CD14-positive monocyte (primary cell): ENCODE measurements at regions not wholly inside any gene's neighbourhood (a gene's known extent, or its start where the extent isn't known, plus 50 kb on each side); places are given as distances from the start of the nearest gene placed in this dataset.

ENCODE experiments used
- DNase-seq, 3 donors: peaks; one replicate each; pipeline ENCODE4 v3.0.0-alpha.2; 2011 to 2022
- H2AFZ ChIP-seq: 2 replicates; pipeline ENCODE4 v1.6.0; 2012; ENCODE audit warnings: mild to moderate bottlenecking, low read depth, low read length, inconsistent platforms; ENCODE audit not compliant: insufficient read depth, poor library complexity, severe bottlenecking
- H3K27ac ChIP-seq, 2 donors: 1 replicate in 1 of 2; 2 replicates in 1 of 2; pipeline ENCODE4 v1.5.1; 2012 to 2013; ENCODE audit warnings: low read length in 2 of 2, control low read depth in 1 of 2, inconsistent platforms in 1 of 2, low read depth in 1 of 2, mild to moderate bottlenecking in 1 of 2
- H3K27me3 ChIP-seq, 2 donors: one replicate each; pipeline versions ENCODE4 v1.6.0 to v1.6.1; 2011 to 2013; ENCODE audit warnings: low read length in 2 of 2; ENCODE audit not compliant: control insufficient read depth in 2 of 2, insufficient read depth in 2 of 2
- H3K36me3 ChIP-seq, 2 donors: replicated peaks in 1 of 2; 1 replicate in 1 of 2; 2 replicates in 1 of 2; pipeline versions ENCODE4 v1.5.1 to v1.6.1; 2012 to 2013; ENCODE audit warnings: low read length in 2 of 2, control low read depth in 1 of 2, inconsistent platforms in 1 of 2, mild to moderate bottlenecking in 1 of 2; ENCODE audit not compliant: insufficient read depth in 2 of 2, control insufficient read depth in 1 of 2
- H3K4me1 ChIP-seq, 2 donors: 1 replicate in 1 of 2; 2 replicates in 1 of 2; pipeline versions ENCODE4 v1.5.1 to v1.6.1; 2012 to 2013; ENCODE audit warnings: low read length in 2 of 2, control low read depth in 1 of 2, inconsistent platforms in 1 of 2, mild to moderate bottlenecking in 1 of 2, moderate library complexity in 1 of 2; ENCODE audit not compliant: insufficient read depth in 2 of 2, control insufficient read depth in 1 of 2
- H3K4me2 ChIP-seq: replicated peaks from 2 replicates; pipeline ENCODE3; 2012; ENCODE audit warnings: low read length, moderate library complexity, mild to moderate bottlenecking; ENCODE audit not compliant: poor library complexity, severe bottlenecking; ENCODE audit errors: extremely low read depth
- H3K4me3 ChIP-seq, 3 experiments: fragments of 200-600 bp in 1 of 3; sonication (generic) in 1 of 3; replicated peaks in 1 of 3; 1 replicate in 2 of 3; 2 replicates in 1 of 3; pipeline ENCODE4 v1.5.1; 2011 to 2013; ENCODE audit warnings: low read length in 3 of 3, mild to moderate bottlenecking in 3 of 3, control low read depth in 2 of 3, low read depth in 2 of 3, inconsistent platforms in 1 of 3, moderate library complexity in 1 of 3
- H3K79me2 ChIP-seq: 2 replicates; pipeline ENCODE4 v1.6.0; 2012; ENCODE audit warnings: mild to moderate bottlenecking, control low read depth, inconsistent platforms, low read length, moderate library complexity; ENCODE audit not compliant: insufficient read depth
- H3K9ac ChIP-seq: 2 replicates; pipeline ENCODE4 v1.6.0; 2017; ENCODE audit warnings: low read length, mild to moderate bottlenecking; ENCODE audit not compliant: insufficient read depth, poor library complexity, severe bottlenecking
- H3K9me3 ChIP-seq, 2 donors: replicated peaks in 1 of 2; 1 replicate in 1 of 2; 2 replicates in 1 of 2; pipeline versions ENCODE4 v1.5.1 to v1.6.1; 2012 to 2013; ENCODE audit warnings: low read length in 2 of 2, control low read depth in 1 of 2; ENCODE audit not compliant: control insufficient read depth in 1 of 2, insufficient read depth in 1 of 2
- H4K20me1 ChIP-seq: 2 replicates; pipeline ENCODE4 v1.6.0; 2012; ENCODE audit warnings: mild to moderate bottlenecking, low read length, control low read depth, moderate library complexity; ENCODE audit not compliant: insufficient read depth
- H3K27ac Mint-ChIP-seq, 7 donors: one replicate each; pipeline ENCODE4 v1.8.0; 2020; ENCODE audit warnings: mild to moderate bottlenecking in 7 of 7, mixed read lengths in 7 of 7, moderate library complexity in 6 of 7, inconsistent platforms in 2 of 7
- H3K27me3 Mint-ChIP-seq, 3 donors: one replicate each; pipeline ENCODE4 v1.8.0; 2021 to 2022; ENCODE audit warnings: low read depth in 3 of 3, mild to moderate bottlenecking in 3 of 3, mixed read lengths in 3 of 3, moderate library complexity in 3 of 3, inconsistent platforms in 1 of 3
- H3K36me3 Mint-ChIP-seq, 2 donors: one replicate each; pipeline ENCODE4 v1.8.0; 2020; ENCODE audit warnings: mixed read lengths in 2 of 2, inconsistent platforms in 1 of 2, mild to moderate bottlenecking in 1 of 2
- H3K4me1 Mint-ChIP-seq: one replicate; pipeline ENCODE4 v1.8.0; 2020; ENCODE audit warnings: mild to moderate bottlenecking, mixed read lengths
- H3K4me3 Mint-ChIP-seq, 2 donors: one replicate each; pipeline ENCODE4 v1.8.0; 2020; ENCODE audit warnings: mild to moderate bottlenecking in 2 of 2, mixed read lengths in 2 of 2, moderate library complexity in 1 of 2
- H3K9me3 Mint-ChIP-seq, 7 donors: one replicate each; pipeline ENCODE4 v1.8.0; 2020 to 2022; ENCODE audit warnings: mixed read lengths in 7 of 7, mild to moderate bottlenecking in 6 of 7, moderate library complexity in 6 of 7, inconsistent platforms in 2 of 7
- CTCF ChIP-seq: fragments of 200-600 bp; IDR thresholded peaks from one replicate; pipeline ENCODE4 v1.8.0; 2022; ENCODE audit warnings: antibody characterized with exemption, mild to moderate bottlenecking
- WGBS: methylation state at CpG from one replicate; pipeline ENCODE4 v1.1.5; 2013; ENCODE audit warnings: missing lambda C conversion rate; ENCODE audit not compliant: insufficient coverage; 5-methylcytosine and 5-hydroxymethylcytosine counted together
- intact Hi-C, 2 donors: fragments of 100-400 bp; cut with micrococcal nuclease; formaldehyde crosslinking; loops; one replicate each; pipeline versions ENCODE4 v1.15.0 to v1.15.1; 2023

DNA sequence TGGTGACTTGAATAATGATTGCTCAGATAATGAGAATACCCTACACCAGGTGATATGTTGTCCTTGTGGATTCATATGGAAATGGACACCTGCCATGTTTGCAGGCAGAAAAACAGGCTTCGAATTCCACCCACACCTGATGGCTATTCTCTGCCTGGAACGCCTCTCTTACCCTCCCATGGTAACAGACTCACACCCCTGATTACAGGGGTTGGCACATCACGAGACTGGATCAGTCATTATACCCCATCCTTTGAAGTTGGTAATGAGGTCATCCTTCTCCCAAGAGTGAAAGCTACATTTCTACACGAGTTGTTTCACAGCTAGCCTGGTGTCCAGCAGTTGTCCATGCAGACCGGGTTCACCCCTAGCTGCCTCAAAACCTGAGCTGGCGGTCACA lies 71.4 kb upstream of the MBOAT2 start:
- no peak overlapping the region for H3K27ac Mint-ChIP-seq
- Histone ChIP-seq H3K9me3 (no peaks in the 10 kb centered on the region), H3K4me3 (no peak overlapping the region), H4K20me1 (no peaks in the 10 kb centered on the region), H3K9ac (no peak overlapping the region), H2AFZ (no peak overlapping the region), H3K4me1 (no peaks in the 10 kb centered on the region), H3K27me3 (no peaks in the 10 kb centered on the region), H3K36me3 (no peaks in the 10 kb centered on the region), H3K4me2 (no peak overlapping the region), H3K27ac (no peak overlapping the region), H3K79me2 (no peaks in the 10 kb centered on the region)
- DNase-seq = no peak
- no peak for TF ChIP-seq CTCF
- H3K4me1 Mint-ChIP-seq = no peaks in the 10 kb centered on the region
- intact Hi-C loops = no loop called here
- H3K9me3 Mint-ChIP-seq = peaks cover 0 to 18% (median 4%) of the 10 kb centered on the region in 7 donors
- WGBS = 86% methylated on average over 2 of the region's 6 CpGs
- no peaks in the 10 kb centered on the region for H3K36me3 Mint-ChIP-seq
- no peak overlapping the region for H3K4me3 Mint-ChIP-seq
- peaks cover 0 to 3% (median 2%) of the 10 kb centered on the region in 3 donors for H3K27me3 Mint-ChIP-seq

GRCh38 chr2:9071584-9072124 lies 68.2 kb upstream of the MBOAT2 start:
- Histone ChIP-seq H3K4me3 (no peak overlapping the region), H3K9ac (no peak overlapping the region), H2AFZ (no peak overlapping the region), H3K9me3 (peaks cover 3 to 4% of the 10 kb centered on the region in 2 donors), H3K4me2 (no peak overlapping the region), H4K20me1 (no peaks in the 10 kb centered on the region), H3K79me2 (no peaks in the 10 kb centered on the region), H3K27ac (no peak overlapping the region), H3K4me1 (no peaks in the 10 kb centered on the region), H3K36me3 (no peaks in the 10 kb centered on the region), H3K27me3 (no peaks in the 10 kb centered on the region)
- no peak overlapping the region for H3K27ac Mint-ChIP-seq
- H3K36me3 Mint-ChIP-seq = no peaks in the 10 kb centered on the region
- intact Hi-C loops = no loop called here
- no peak for DNase-seq
- peaks cover 9 to 20% (median 12%) of the 10 kb centered on the region in 7 donors for H3K9me3 Mint-ChIP-seq
- H3K4me3 Mint-ChIP-seq = no peak overlapping the region
- WGBS = 95% methylated on average over 2 of the region's 6 CpGs
- H3K4me1 Mint-ChIP-seq = no peaks in the 10 kb centered on the region
- TF ChIP-seq CTCF = no peak
- H3K27me3 Mint-ChIP-seq = peaks cover 0 to 4% (median 1%) of the 10 kb centered on the region in 3 donors
